ENCODE measurements at regions not wholly inside any gene's neighbourhood (a gene's known extent, or its start where the extent isn't known, plus 50 kb on each side); places are given as distances from the start of the nearest gene placed in this dataset.

GRCh38 chr4:104719539-104720230 is 225.0 kb upstream of the CXXC4 start:
- Histone ChIP-seq H4K20me1 (ENCODE audit: insufficient read depth, low read length) (no peaks in the 10 kb centered on the region), H3K9me2 (ENCODE audit: insufficient read depth, low read length) (no peaks in the 10 kb centered on the region), H3K4me1 (ENCODE audit: insufficient read depth, low read length, poor library complexity, severe bottlenecking) (no peaks in the 10 kb centered on the region), H2AFZ (ENCODE audit: low read length) (no peak overlapping the region), H3K79me2 (ENCODE audit: insufficient read depth, low read depth, low read length) (no peaks in the 10 kb centered on the region), H3K4me2 (ENCODE audit: low read length) (no peak overlapping the region), H3K4me3 (ENCODE audit: low read depth, low read length, poor library complexity, severe bottlenecking) (no peak overlapping the region), H3K9me3 (ENCODE audit: low read length) (no peaks in the 10 kb centered on the region), H3K36me3 (ENCODE audit: insufficient read depth, low read length) (no peaks in the 10 kb centered on the region), H3K27ac (ENCODE audit: low read depth, low read length, poor library complexity, severe bottlenecking) (no peak overlapping the region)
- ChIA-PET POLR2A (no interaction called here), CTCF (ENCODE audit: unreplicated experiment) (no interaction called here)
- intact Hi-C loops (cut with micrococcal nuclease; ENCODE audit: unreplicated experiment): loop anchor here (5.0 kb wide), 1 partner anchor 428 kb away; the partner anchor contains the start of gene TET2
- BruUV-seq (replicated peaks): no TSS peak
- TF ChIP-seq EZH2phosphoT487 (IDR thresholded peaks at IDR 0.05; ENCODE audit: borderline replicate concordance, low read depth, low read length) (no peak), CTCF (conservative IDR thresholded peaks at IDR 0.05; ENCODE audit: low read length) (no peak)
- DNase-seq (ENCODE audit: low spot score): no peak

GRCh38 chr4:104722467-104722866 is 227.8 kb upstream of the CXXC4 start:
- Histone ChIP-seq H3K9me3 (ENCODE audit: low read length) (no peaks in the 10 kb centered on the region), H3K4me2 (ENCODE audit: low read length) (no peak overlapping the region), H3K27ac (ENCODE audit: low read depth, low read length, poor library complexity, severe bottlenecking) (no peak overlapping the region), H4K20me1 (ENCODE audit: insufficient read depth, low read length) (no peaks in the 10 kb centered on the region), H3K4me3 (ENCODE audit: low read depth, low read length, poor library complexity, severe bottlenecking) (no peak overlapping the region), H3K4me1 (ENCODE audit: insufficient read depth, low read length, poor library complexity, severe bottlenecking) (no peaks in the 10 kb centered on the region), H3K79me2 (ENCODE audit: insufficient read depth, low read depth, low read length) (no peaks in the 10 kb centered on the region), H2AFZ (ENCODE audit: low read length) (no peak overlapping the region), H3K36me3 (ENCODE audit: insufficient read depth, low read length) (no peaks in the 10 kb centered on the region), H3K9me2 (ENCODE audit: insufficient read depth, low read length) (no peaks in the 10 kb centered on the region)
- DNase-seq (ENCODE audit: low spot score): no peak
- ChIA-PET CTCF (ENCODE audit: unreplicated experiment) (no interaction called here), POLR2A (no interaction called here)
- TF ChIP-seq CTCF (conservative IDR thresholded peaks at IDR 0.05; ENCODE audit: low read length) (no peak), EZH2phosphoT487 (IDR thresholded peaks at IDR 0.05; ENCODE audit: borderline replicate concordance, low read depth, low read length) (no peak)
- no TSS peak for BruUV-seq (replicated peaks)
- intact Hi-C loops (cut with micrococcal nuclease; ENCODE audit: unreplicated experiment): loop anchor here (5.0 kb wide), 1 partner anchor 425 kb away; the partner anchor contains the start of gene TET2

- H3K4me3 ChIP-seq (ENCODE audit: low read depth, low read length, poor library complexity, severe bottlenecking): no peak overlapping the region
- intact Hi-C loops (cut with micrococcal nuclease; ENCODE audit: unreplicated experiment): no loop called here
- H3K27ac ChIP-seq (ENCODE audit: low read depth, low read length, poor library complexity, severe bottlenecking): no peak overlapping the region
- H3K79me2 ChIP-seq (ENCODE audit: insufficient read depth, low read depth, low read length): no peaks in the 10 kb centered on the region
- no peaks in the 10 kb centered on the region for H3K9me2 ChIP-seq (ENCODE audit: insufficient read depth, low read length)
- DNase-seq (ENCODE audit: low spot score): no peak
- H3K4me1 ChIP-seq (ENCODE audit: insufficient read depth, low read length, poor library complexity, severe bottlenecking): no peaks in the 10 kb centered on the region
- H3K9me3 ChIP-seq (ENCODE audit: low read length): no peaks in the 10 kb centered on the region
- ChIA-PET CTCF (ENCODE audit: unreplicated experiment) (no interaction called here), POLR2A (no interaction called here)
- no peak overlapping the region for H3K4me2 ChIP-seq (ENCODE audit: low read length)
- H3K36me3 ChIP-seq (ENCODE audit: insufficient read depth, low read length): no peaks in the 10 kb centered on the region
- H4K20me1 ChIP-seq (ENCODE audit: insufficient read depth, low read length): no peaks in the 10 kb centered on the region
- no TSS peak for BruUV-seq (replicated peaks)
- H2AFZ ChIP-seq (ENCODE audit: low read length): no peak overlapping the region
- TF ChIP-seq CTCF (conservative IDR thresholded peaks at IDR 0.05; ENCODE audit: low read length) (no peak), EZH2phosphoT487 (IDR thresholded peaks at IDR 0.05; ENCODE audit: borderline replicate concordance, low read depth, low read length) (no peak)
These were observed 231.3 kb upstream of the CXXC4 start for GRCh38 chr4:104726002-104726401.
